H9 (cell line): ENCODE measurements at regions not wholly inside any gene's neighbourhood (a gene's known extent, or its start where the extent isn't known, plus 50 kb on each side); places are given as distances from the start of the nearest gene placed in this dataset.

Source experiments
- DNase-seq: peaks from one replicate; pipeline ENCODE4 v3.0.0-alpha.2; 2017
- H2AFZ ChIP-seq: one replicate; pipeline ENCODE4 v1.6.1; 2013; ENCODE audit warnings: mild to moderate bottlenecking, low read length, control low read depth, moderate library complexity
- H2AK5ac ChIP-seq: 2 replicates; pipeline ENCODE4 v1.6.1; 2013; ENCODE audit warnings: low read length, control low read depth, mixed read lengths; ENCODE audit not compliant: insufficient read length
- H2BK120ac ChIP-seq: one replicate; pipeline ENCODE4 v1.6.1; 2013; ENCODE audit warnings: low read depth, mild to moderate bottlenecking, low read length, control low read depth, inconsistent platforms; ENCODE audit not compliant: poor library complexity, severe bottlenecking
- H2BK12ac ChIP-seq: 2 replicates; pipeline ENCODE4 v1.6.1; 2013; ENCODE audit warnings: low read length, control low read depth, mixed read lengths, low read depth; ENCODE audit not compliant: insufficient read length
- H2BK15ac ChIP-seq: 2 replicates; pipeline ENCODE4 v1.6.1; 2013; ENCODE audit warnings: low read depth, low read length, control low read depth
- H2BK20ac ChIP-seq: one replicate; pipeline ENCODE4 v1.6.1; 2013; ENCODE audit warnings: low read depth, mild to moderate bottlenecking, low read length, control low read depth, inconsistent platforms; ENCODE audit not compliant: poor library complexity, severe bottlenecking
- H2BK5ac ChIP-seq: 2 replicates; pipeline ENCODE4 v1.6.1; 2013; ENCODE audit warnings: low read length, control low read depth, mixed read lengths; ENCODE audit not compliant: insufficient read length
- H3K14ac ChIP-seq: 2 replicates; pipeline ENCODE4 v1.6.1; 2013; ENCODE audit warnings: low read length, control low read depth; ENCODE audit not compliant: insufficient read depth
- H3K18ac ChIP-seq: 2 replicates; pipeline ENCODE4 v1.6.1; 2013; ENCODE audit warnings: low read depth, mild to moderate bottlenecking, mixed read lengths, low read length, control low read depth; ENCODE audit not compliant: insufficient read length
- H3K23ac ChIP-seq: 2 replicates; pipeline ENCODE4 v1.6.1; 2013; ENCODE audit warnings: low read length, control low read depth, mixed read lengths, low read depth; ENCODE audit not compliant: insufficient read length
- H3K23me2 ChIP-seq: 2 replicates; pipeline ENCODE4 v1.6.1; 2013; ENCODE audit warnings: low read depth, mild to moderate bottlenecking, mixed read lengths, low read length, control low read depth; ENCODE audit not compliant: insufficient read length, poor library complexity, severe bottlenecking
- H3K27ac ChIP-seq: 2 replicates; pipeline ENCODE4 v1.5.1; 2013; ENCODE audit warnings: low read length, control low read depth, mixed read lengths, low read depth; ENCODE audit not compliant: insufficient read length
- H3K27me3 ChIP-seq: 2 replicates; pipeline ENCODE4 v1.6.1; 2013; ENCODE audit warnings: low read length, control low read depth, inconsistent platforms; ENCODE audit not compliant: insufficient read depth
- H3K4ac ChIP-seq: 2 replicates; pipeline ENCODE4 v1.6.1; 2013; ENCODE audit warnings: low read depth, mild to moderate bottlenecking, control low read depth, inconsistent platforms, low read length, moderate library complexity
- H3K4me1 ChIP-seq: 2 replicates; pipeline ENCODE4 v1.6.1; 2013; ENCODE audit warnings: low read length, control low read depth, inconsistent platforms; ENCODE audit not compliant: insufficient read depth
- H3K4me2 ChIP-seq: 2 replicates; pipeline ENCODE4 v1.6.1; 2013; ENCODE audit warnings: low read length, control low read depth, mixed read lengths; ENCODE audit not compliant: insufficient read length, insufficient read depth
- H3K56ac ChIP-seq: 2 replicates; pipeline ENCODE4 v1.6.1; 2013; ENCODE audit warnings: low read depth, mild to moderate bottlenecking, mixed read lengths, low read length, control low read depth; ENCODE audit not compliant: insufficient read length
- H3K79me1 ChIP-seq: 2 replicates; pipeline ENCODE4 v1.6.1; 2013; ENCODE audit warnings: low read depth, mild to moderate bottlenecking, moderate library complexity, low read length, control low read depth, inconsistent platforms; ENCODE audit not compliant: insufficient read depth, poor library complexity, severe bottlenecking
- H3K79me2 ChIP-seq: 2 replicates; pipeline ENCODE4 v1.6.1; 2013; ENCODE audit warnings: low read length, control low read depth, inconsistent platforms; ENCODE audit not compliant: insufficient read depth
- H3K9ac ChIP-seq: 2 replicates; pipeline ENCODE4 v1.6.1; 2013; ENCODE audit warnings: low read length, control low read depth, mixed read lengths; ENCODE audit not compliant: insufficient read length; ENCODE audit errors: extremely low read depth
- H3K9me3 ChIP-seq: one replicate; pipeline ENCODE4 v1.6.1; 2013; ENCODE audit warnings: low read depth, low read length, inconsistent platforms; ENCODE audit not compliant: control insufficient read depth
- H3T11ph ChIP-seq: one replicate; pipeline ENCODE4 v1.6.1; 2013; ENCODE audit warnings: mild to moderate bottlenecking, low read length, control low read depth, inconsistent platforms
- H4K20me1 ChIP-seq: one replicate; pipeline ENCODE4 v1.6.1; 2013; ENCODE audit not compliant: control insufficient read depth, insufficient read length, insufficient read depth
- H4K5ac ChIP-seq: 2 replicates; pipeline ENCODE4 v1.6.1; 2013; ENCODE audit warnings: low read depth, mild to moderate bottlenecking, mixed read lengths, low read length, control low read depth; ENCODE audit not compliant: insufficient read length
- H4K8ac ChIP-seq: replicated peaks from 2 replicates; pipeline ENCODE4 v1.6.1; 2013; ENCODE audit warnings: low read length, control low read depth, mixed read lengths, low read depth; ENCODE audit not compliant: insufficient read length
- H4K91ac ChIP-seq: 2 replicates; pipeline ENCODE4 v1.6.1; 2013; ENCODE audit warnings: low read depth, mild to moderate bottlenecking, moderate library complexity, mixed read lengths, low read length, control low read depth; ENCODE audit not compliant: insufficient read length
- H3K27ac Mint-ChIP-seq, 3 experiments: 2 replicates in 2 of 3; 3 replicates in 1 of 3; pipeline ENCODE4 v1.8.0; 2020 to 2021; ENCODE audit warnings: mixed read lengths in 3 of 3, mild to moderate bottlenecking in 1 of 3, moderate library complexity in 1 of 3
- H3K27me3 Mint-ChIP-seq: 2 replicates; pipeline ENCODE4 v1.8.0; 2021; ENCODE audit warnings: low read depth, mild to moderate bottlenecking, moderate library complexity, mixed read lengths
- H3K36me3 Mint-ChIP-seq, 3 experiments: 2 replicates in 2 of 3; 3 replicates in 1 of 3; pipeline ENCODE4 v1.8.0; 2020 to 2021; ENCODE audit warnings: low read depth in 3 of 3, mixed read lengths in 3 of 3; ENCODE audit not compliant: insufficient read depth in 1 of 3
- H3K4me1 Mint-ChIP-seq, 2 experiments: 2 replicates each; pipeline ENCODE4 v1.8.0; 2020; ENCODE audit warnings: mixed read lengths in 2 of 2
- H3K4me3 Mint-ChIP-seq, 2 experiments: 2 replicates in 1 of 2; 3 replicates in 1 of 2; pipeline ENCODE4 v1.8.0; 2020 to 2021; ENCODE audit warnings: mild to moderate bottlenecking in 2 of 2, mixed read lengths in 2 of 2, moderate library complexity in 1 of 2
- H3K9me3 Mint-ChIP-seq, 2 experiments: 2 replicates in 1 of 2; 3 replicates in 1 of 2; pipeline ENCODE4 v1.8.0; 2020; ENCODE audit warnings: mild to moderate bottlenecking in 2 of 2, mixed read lengths in 2 of 2, moderate library complexity in 1 of 2
- WGBS: extraction: QIAGEN DNeasy Blood & Tissue Kit; methylation state at CpG from one replicate; pipeline ENCODE4 v1.1.7; 2013; ENCODE audit warnings: missing lambda C conversion rate, low lambda C conversion rate, mixed read lengths; ENCODE audit not compliant: insufficient read length; ENCODE audit errors: extremely low coverage; 5-methylcytosine and 5-hydroxymethylcytosine counted together
- TF ChIP-seq, protein P1 (sequence below): fragments of 200-600 bp; sonication (generic); conservative IDR thresholded peaks from 3 replicates; pipeline ENCODE4 v1.8.0; 2021; ENCODE audit warnings: antibody characterized with exemption, mild to moderate bottlenecking

- Histone ChIP-seq H3K4me1 (no peaks in the 10 kb centered on the region), H3K27me3 (peaks cover 2% of the 10 kb centered on the region; the same call in 1 of the 2 replicates), H3K23me2 (no peaks in the 10 kb centered on the region), H4K5ac (no peak overlapping the region), H4K20me1 (no peaks in the 10 kb centered on the region), H2BK120ac (no peak overlapping the region), H3K18ac (no peak overlapping the region), H3K79me2 (no peaks in the 10 kb centered on the region), H2BK20ac (no peak overlapping the region), H3K79me1 (no peaks in the 10 kb centered on the region), H3K9me3 (no peaks in the 10 kb centered on the region), H3K27ac (no peak overlapping the region), H3K9ac (no peak overlapping the region), H2BK15ac (no peak overlapping the region), H2BK12ac (no peak overlapping the region), H2AFZ (no peak overlapping the region), H2AK5ac (no peak overlapping the region), H3K4me2 (no peak overlapping the region), H3K4ac (no peak overlapping the region), H3K14ac (no peak overlapping the region), H4K91ac (no peak overlapping the region), H3K56ac (no peak overlapping the region), H2BK5ac (no peak overlapping the region), H4K8ac (no peak overlapping the region), H3T11ph (no peak overlapping the region), H3K23ac (no peak overlapping the region)
- Mint-ChIP-seq H3K27ac (no peak overlapping the region), H3K4me1 (peaks cover 6 to 8% of the 10 kb centered on the region in 2 experiments), H3K9me3 (no peaks in the 10 kb centered on the region), H3K27me3 (peaks cover 9% of the 10 kb centered on the region), H3K36me3 (no peaks in the 10 kb centered on the region), H3K4me3 (no peak overlapping the region)
- WGBS: no CpG with 5 or more reads among the region's 2 CpGs
- TF ChIP-seq, protein P1, sequence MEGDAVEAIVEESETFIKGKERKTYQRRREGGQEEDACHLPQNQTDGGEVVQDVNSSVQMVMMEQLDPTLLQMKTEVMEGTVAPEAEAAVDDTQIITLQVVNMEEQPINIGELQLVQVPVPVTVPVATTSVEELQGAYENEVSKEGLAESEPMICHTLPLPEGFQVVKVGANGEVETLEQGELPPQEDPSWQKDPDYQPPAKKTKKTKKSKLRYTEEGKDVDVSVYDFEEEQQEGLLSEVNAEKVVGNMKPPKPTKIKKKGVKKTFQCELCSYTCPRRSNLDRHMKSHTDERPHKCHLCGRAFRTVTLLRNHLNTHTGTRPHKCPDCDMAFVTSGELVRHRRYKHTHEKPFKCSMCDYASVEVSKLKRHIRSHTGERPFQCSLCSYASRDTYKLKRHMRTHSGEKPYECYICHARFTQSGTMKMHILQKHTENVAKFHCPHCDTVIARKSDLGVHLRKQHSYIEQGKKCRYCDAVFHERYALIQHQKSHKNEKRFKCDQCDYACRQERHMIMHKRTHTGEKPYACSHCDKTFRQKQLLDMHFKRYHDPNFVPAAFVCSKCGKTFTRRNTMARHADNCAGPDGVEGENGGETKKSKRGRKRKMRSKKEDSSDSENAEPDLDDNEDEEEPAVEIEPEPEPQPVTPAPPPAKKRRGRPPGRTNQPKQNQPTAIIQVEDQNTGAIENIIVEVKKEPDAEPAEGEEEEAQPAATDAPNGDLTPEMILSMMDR: no peak
- no peak for DNase-seq
Observed at GRCh38 chr3:126275620-126275904, 81.6 kb downstream of the KLF15 start.
